ENCODE measurements at regions not wholly inside any gene's neighbourhood (a gene's known extent, or its start where the extent isn't known, plus 50 kb on each side); places are given as distances from the start of the nearest gene placed in this dataset.

- no peaks in the 10 kb centered on the region for H3K27me3 ChIP-seq (ENCODE audit: control insufficient read depth in 1 of 2, insufficient read depth in 2 of 2, low read length in 2 of 2)
- no peaks in the 10 kb centered on the region for H3K4me1 Mint-ChIP-seq (ENCODE audit: low read depth)
- ATAC-seq (ENCODE audit: poor library complexity) (no peak), DNase-seq (no peak)
- no peaks in the 10 kb centered on the region for H3K36me3 ChIP-seq (ENCODE audit: insufficient read depth, low read length)
- peaks cover 0 to 17% of the 10 kb centered on the region in 2 experiments for H3K9me3 ChIP-seq (ENCODE audit: control insufficient read depth in 1 of 2, insufficient read depth in 1 of 2, low read length in 2 of 2)
- CTCF ChIA-PET = no interaction called here
- H3K27ac Mint-ChIP-seq = no peak overlapping the region
- no peak overlapping the region for H3K4me3 ChIP-seq (ENCODE audit: low read length)
- H3K4me3 Mint-ChIP-seq = no peak overlapping the region
- POLR2A ChIA-PET = no interaction called here
- intact Hi-C loops (cut with DNase I, micrococcal nuclease) = no loop called here
- no peaks in the 10 kb centered on the region for H3K27me3 Mint-ChIP-seq
- H3K27ac ChIP-seq (ENCODE audit: low read depth in 1 of 2, low read length in 2 of 2) = no peak overlapping the region
- no peaks in the 10 kb centered on the region for H3K36me3 Mint-ChIP-seq (ENCODE audit: low read depth)
- no peaks in the 10 kb centered on the region for H3K4me1 ChIP-seq (ENCODE audit: insufficient read depth, low read length)
- H3K9me3 Mint-ChIP-seq = peaks cover 6% of the 10 kb centered on the region
- TF ChIP-seq CTCF (IDR thresholded peaks at IDR 0.05) = no peak
Observed at GRCh38 chr10:57094083-57094482, 733.0 kb upstream of the ZWINT start.

- no peak overlapping the region for H3K4me3 ChIP-seq (ENCODE audit: low read length)
- DNase-seq (no peak), ATAC-seq (ENCODE audit: poor library complexity) (no peak)
- ChIA-PET POLR2A (no interaction called here), CTCF (no interaction called here)
- H3K36me3 Mint-ChIP-seq (ENCODE audit: low read depth) = no peaks in the 10 kb centered on the region
- H3K9me3 Mint-ChIP-seq = peaks cover 16% of the 10 kb centered on the region
- H3K4me1 ChIP-seq (ENCODE audit: insufficient read depth, low read length) = no peaks in the 10 kb centered on the region
- no peaks in the 10 kb centered on the region for H3K36me3 ChIP-seq (ENCODE audit: insufficient read depth, low read length)
- H3K27me3 ChIP-seq (ENCODE audit: control insufficient read depth in 1 of 2, insufficient read depth in 2 of 2, low read length in 2 of 2) = no peaks in the 10 kb centered on the region
- intact Hi-C loops (cut with DNase I, micrococcal nuclease) = no loop called here
- no peaks in the 10 kb centered on the region for H3K4me1 Mint-ChIP-seq (ENCODE audit: low read depth)
- H3K4me3 Mint-ChIP-seq = no peak overlapping the region
- H3K27ac Mint-ChIP-seq = no peak overlapping the region
- no peak overlapping the region for H3K27ac ChIP-seq (ENCODE audit: low read depth in 1 of 2, low read length in 2 of 2)
- no peaks in the 10 kb centered on the region for H3K27me3 Mint-ChIP-seq
- no peak for TF ChIP-seq CTCF (IDR thresholded peaks at IDR 0.05)
- H3K9me3 ChIP-seq (ENCODE audit: control insufficient read depth in 1 of 2, insufficient read depth in 1 of 2, low read length in 2 of 2) = peaks cover 0 to 19% of the 10 kb centered on the region in 2 experiments
Observed at GRCh38 chr10:57053530-57053929, 692.5 kb upstream of the ZWINT start.

- ATAC-seq (ENCODE audit: poor library complexity) = no peak
- POLR2A ChIA-PET = no interaction called here
Observed at GRCh38 chr10:57049096-57049495, 688.0 kb upstream of the ZWINT start.

More at GRCh38 chr10:57049096-57049495, 688.0 kb upstream of the ZWINT start:
- DNase-seq = no peak
- Histone ChIP-seq H3K4me1 (ENCODE audit: insufficient read depth, low read length) (no peaks in the 10 kb centered on the region), H3K27me3 (ENCODE audit: control insufficient read depth in 1 of 2, insufficient read depth in 2 of 2, low read length in 2 of 2) (no peaks in the 10 kb centered on the region), H3K4me3 (ENCODE audit: low read length) (no peak overlapping the region), H3K27ac (ENCODE audit: low read depth in 1 of 2, low read length in 2 of 2) (no peak overlapping the region), H3K36me3 (ENCODE audit: insufficient read depth, low read length) (no peaks in the 10 kb centered on the region), H3K9me3 (ENCODE audit: control insufficient read depth in 1 of 2, insufficient read depth in 1 of 2, low read length in 2 of 2) (peaks cover 0 to 11% of the 10 kb centered on the region in 2 experiments)
- intact Hi-C loops (cut with DNase I, micrococcal nuclease) = no loop called here
- TF ChIP-seq CTCF (IDR thresholded peaks at IDR 0.05) = no peak
- Mint-ChIP-seq H3K36me3 (ENCODE audit: low read depth) (no peaks in the 10 kb centered on the region), H3K27me3 (no peaks in the 10 kb centered on the region), H3K4me1 (ENCODE audit: low read depth) (no peaks in the 10 kb centered on the region), H3K9me3 (peaks cover 11% of the 10 kb centered on the region), H3K4me3 (no peak overlapping the region), H3K27ac (no peak overlapping the region)
- CTCF ChIA-PET = no interaction called here

Measured in CD4-positive, alpha-beta T cell (primary cell).